NCI-H146 treated with DMSO at 0.1 percent for 48 hours (cell line): ENCODE measurements at regions not wholly inside any gene's neighbourhood (a gene's known extent, or its start where the extent isn't known, plus 50 kb on each side); places are given as distances from the start of the nearest gene placed in this dataset.

ENCODE experiments used
- DNase-seq: peaks from one replicate; lab custom pipeline; 2025; ENCODE audit not compliant: unreplicated experiment; lab: John Stamatoyannopoulos, UW

DNA sequence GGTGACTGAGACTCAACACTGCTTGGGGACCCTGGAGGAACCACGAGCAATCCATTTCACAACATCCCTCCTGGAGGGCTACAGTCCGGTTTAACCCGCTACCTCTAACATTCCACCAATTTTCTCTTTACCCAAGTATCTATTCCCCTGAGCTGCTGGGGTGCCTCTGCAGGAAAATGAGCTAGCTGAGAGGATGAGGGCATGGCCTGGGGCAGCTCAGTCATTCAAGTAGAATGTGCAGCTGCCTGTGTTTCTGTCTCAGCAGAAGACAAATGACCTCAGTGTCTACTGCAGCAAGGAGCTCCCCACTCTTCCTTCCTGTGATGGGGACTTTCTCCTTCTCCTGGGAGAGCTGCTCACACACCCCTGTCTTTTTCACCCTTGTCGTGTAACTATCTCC lies 120.8 kb downstream of the ZNF518B start:
- DNase-seq, result no peak

DNA sequence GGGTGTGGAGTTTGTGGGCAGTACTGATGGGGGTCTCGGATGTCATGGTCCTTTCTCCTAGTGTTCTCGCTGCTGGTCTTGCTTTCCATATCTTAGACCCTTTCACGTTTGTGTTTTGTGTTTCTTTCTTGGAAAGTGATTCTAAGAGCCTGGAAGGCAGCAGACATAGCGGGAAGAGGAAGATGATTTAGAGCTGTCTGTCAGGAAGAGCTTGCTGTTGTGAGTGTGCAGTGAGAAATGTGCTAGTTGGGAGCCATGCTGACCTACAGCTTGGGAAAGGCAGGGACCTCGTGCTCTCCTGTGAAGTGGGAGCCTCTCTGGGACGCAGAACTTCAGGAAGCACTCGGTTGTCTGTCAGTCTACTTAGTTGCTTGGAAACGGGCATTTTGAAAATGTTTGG lies 122.2 kb downstream of the ZNF518B start:
- no peak for DNase-seq

DNA sequence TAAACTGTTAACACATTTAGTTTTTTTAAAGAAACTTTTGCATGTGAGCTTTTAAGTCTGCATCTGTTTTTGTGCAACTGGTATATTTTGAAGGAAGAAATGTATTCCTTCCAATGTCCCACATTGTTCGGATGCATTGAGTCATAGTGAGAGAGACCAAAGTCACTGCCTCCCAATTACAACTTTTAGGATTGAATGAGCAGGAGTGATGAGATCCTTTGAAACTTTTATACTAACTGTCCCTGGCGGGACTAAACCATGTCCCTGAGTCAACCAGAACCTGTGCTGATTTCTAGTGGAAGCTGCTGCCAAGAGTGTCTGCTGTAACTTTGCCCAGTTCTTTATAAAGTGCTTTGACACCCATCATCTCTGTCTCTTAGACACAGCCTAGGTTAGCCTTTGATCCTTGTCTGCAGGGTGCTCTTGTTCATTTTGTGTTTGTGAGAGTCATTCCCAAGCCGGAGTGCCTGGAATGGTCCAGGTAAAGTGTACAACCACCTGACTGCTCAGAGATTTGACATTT lies 122.7 kb downstream of the ZNF518B start:
- DNase-seq, result no peak

DNA sequence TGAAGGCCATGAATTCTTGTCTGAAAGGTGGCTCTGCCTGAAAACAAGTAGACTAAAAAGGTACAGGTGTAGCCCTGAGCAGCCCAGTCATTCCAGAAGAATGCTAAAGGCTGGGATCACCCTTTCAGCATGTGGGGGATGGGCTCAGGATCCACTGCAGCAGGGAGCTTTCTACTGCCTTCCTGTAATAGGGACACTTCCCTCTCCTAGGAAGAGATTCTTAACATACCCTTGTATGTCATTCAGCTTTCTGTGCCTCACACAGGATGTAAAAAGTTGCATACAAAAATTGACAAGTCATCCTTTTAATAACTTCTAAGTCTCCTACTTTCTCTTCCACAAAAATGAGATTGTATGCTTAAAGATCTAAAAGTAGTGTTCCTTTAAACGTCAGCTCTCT lies 123.3 kb downstream of the ZNF518B start:
- DNase-seq, result no peak

DNA sequence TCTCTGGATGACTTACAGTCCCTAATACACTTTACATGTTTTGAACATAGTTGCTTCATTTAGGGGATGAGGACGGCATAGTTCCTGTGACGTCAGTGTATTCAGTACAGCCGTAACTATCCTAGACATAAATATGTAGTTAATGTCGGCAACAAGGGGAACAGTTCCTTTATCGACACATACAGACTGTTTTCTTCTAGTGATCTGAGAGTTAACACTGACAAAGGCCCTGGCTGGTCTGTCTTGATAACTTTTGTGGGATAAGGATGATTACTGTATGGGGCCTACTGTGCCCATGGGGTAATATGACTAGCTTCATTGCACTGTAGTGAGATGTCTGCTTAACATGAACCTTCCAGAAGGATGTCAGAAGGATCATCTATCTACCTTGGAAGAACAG lies 131.2 kb downstream of the ZNF518B start:
- no peak for DNase-seq

DNA sequence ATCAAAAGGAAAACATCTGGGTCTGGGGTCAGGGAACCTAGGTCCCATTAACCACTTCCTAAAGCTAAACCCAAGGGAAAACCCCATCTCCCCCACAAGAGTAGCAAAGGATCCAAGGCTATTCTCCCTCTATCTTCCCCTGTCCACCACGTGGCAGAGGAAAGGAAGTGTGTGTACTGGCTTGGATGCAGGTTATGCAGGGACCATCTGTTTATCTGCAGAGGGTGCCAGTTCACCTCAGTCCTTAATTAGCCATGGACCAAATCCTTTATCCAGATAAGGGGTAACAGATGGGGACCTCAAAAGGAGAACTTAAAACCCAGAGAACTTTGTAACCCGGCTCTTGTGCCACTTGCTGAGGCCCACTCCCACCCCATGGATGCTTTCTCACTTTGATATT lies 135.3 kb downstream of the ZNF518B start:
- no peak for DNase-seq

DNA sequence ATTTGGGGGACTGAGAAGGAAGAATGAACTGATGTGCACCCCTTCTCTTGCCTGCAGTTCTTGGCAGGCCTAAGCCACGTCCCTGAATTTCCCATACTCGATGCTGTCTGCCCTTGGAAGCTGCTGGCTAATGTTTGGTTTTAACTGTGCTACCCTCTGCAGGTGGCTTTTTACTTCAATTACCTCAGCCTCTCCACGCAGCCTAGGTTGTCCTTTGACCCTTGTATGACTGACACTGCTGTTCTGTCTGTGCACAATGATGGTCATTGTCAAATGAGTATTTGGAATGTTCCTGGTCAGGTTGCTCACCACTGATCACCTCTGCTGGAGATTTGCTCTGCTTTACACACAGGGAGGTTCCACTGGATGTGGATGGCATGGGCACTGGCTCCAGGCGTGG lies 137.1 kb downstream of the ZNF518B start:
- DNase-seq, result no peak

DNA sequence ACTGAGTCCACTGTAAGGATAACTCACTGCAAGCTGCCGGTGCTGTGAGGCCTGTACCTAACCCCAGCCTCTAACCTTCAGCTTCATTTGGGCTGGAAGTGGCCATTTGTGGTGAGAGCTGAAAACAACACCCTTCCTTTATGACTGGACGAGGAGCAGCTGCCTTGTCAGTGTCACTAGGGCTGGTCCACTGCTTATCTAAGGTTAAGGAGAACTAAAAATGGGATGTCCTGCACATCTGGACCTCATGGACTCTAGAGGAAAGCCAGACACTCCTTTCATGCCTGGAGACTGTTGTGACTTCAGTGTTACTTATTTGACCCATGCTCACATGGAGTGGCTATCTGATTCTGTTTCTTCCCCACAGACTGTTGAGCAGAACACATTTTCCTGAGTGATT lies 139.9 kb downstream of the ZNF518B start:
- DNase-seq, result no peak

DNA sequence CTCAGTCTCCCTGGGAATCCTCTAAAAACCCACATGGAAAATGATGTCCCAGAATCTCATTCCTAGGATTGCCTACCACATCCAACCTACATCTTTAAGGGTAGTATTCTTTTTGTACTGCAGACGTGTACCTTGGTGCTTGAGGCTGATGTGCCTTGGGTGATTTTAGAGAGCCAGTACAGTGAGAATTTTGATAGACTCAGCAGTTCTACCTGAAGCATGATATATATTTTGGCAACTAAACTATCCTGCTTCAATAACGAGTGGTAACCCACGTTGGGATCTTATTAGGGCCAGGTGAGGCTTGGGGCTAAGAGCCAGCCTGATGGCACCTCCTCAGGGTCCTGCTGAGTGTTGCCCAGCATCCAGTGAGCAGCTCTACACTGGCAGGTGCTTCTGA lies 140.4 kb downstream of the ZNF518B start:
- no peak for DNase-seq

DNA sequence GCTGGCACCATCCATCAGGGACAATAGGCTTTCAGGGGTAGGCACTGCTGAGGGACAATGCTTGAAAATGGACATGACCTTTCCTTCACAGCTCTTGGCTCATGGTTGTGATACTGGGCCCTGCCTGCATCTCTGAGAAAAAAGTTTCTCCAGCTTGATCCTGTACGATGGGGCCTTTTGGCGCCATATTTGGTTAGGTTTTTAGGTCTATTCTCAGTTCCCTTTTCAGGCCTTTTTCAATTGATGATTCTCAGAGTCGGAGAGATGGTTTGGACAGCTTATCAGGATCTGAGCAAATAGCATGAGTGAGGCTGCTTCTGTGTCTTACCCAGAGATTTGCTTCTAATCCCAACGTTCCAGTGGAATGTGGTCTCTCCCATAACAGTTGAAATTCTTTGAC lies 141.6 kb downstream of the ZNF518B start:
- no peak for DNase-seq

DNA sequence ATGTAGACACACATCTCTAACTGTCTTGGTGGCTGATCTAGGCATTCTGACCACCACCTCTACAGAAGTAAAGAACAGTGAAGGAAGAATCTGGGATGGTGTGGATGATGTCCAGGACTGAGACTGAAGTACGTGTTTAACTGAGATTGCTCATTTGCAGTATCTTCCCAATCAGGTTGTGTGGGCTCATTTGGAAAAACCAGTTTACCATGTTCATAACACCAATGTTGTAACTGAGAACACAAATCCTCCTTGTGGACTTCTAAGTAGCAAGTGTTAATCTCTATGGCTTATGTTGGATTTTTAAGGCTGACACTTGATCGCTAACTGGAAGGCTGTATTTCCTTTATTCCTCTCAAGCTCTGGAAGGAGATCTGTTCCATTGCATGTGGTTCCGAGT lies 144.7 kb downstream of the ZNF518B start:
- DNase-seq, result no peak

DNA sequence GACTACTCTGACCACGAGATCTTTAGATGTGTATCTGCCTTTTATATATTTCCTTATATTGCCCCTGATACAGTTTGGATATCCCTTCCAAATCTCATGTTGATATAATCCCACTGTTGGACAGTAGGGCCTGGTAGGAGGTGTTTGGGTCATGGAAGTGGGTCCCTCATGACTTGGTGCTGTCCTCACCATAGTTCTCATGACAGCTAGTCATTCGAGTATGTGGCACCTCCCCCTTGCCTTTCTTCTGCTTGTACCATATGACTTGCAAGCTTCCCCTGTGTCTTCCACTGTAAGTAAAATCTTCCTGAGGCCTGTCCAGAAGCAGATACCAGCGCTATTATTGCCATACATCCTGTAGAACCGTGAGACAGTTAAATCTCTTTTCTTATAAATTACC lies 145.3 kb downstream of the ZNF518B start:
- DNase-seq, result no peak

DNA sequence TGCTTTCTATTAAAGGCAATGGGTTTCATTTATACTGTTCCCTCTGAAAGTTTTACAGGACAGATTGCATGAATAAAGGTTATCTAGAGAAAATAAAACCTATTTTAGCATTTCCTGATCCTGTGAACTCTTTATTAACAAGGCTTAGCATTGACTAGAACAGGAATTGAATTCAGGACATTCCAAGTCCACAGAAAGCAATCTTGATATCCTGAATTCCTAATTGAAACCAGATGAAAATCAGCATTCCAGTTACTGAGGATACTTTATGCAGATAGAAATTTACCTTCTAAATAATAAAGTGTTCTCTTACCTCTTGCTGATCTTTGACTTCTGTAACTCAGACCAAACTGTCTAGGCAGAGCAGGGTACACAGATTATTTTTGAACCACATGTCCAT lies 151.4 kb downstream of the ZNF518B start:
- no peak for DNase-seq

DNA sequence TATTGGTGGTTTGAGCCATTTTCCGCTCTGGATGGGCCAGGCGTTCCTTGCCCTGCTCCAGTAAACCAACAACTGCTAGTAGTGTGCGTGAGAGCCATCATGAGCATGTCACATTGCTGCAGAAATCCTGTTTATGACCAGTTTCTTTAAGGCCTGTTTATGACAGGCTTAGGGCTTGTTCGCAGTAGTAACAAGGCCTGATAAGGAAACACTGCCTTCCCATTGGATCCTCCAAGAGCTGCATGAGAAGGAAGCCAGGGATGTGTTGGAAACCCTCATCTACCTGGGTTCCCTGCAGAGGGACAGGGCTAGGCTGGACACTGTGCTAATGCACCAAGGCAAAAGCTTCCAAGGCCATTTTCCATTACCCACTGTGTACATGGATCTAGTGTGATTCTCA lies 153.9 kb downstream of the ZNF518B start:
- no peak for DNase-seq

DNA sequence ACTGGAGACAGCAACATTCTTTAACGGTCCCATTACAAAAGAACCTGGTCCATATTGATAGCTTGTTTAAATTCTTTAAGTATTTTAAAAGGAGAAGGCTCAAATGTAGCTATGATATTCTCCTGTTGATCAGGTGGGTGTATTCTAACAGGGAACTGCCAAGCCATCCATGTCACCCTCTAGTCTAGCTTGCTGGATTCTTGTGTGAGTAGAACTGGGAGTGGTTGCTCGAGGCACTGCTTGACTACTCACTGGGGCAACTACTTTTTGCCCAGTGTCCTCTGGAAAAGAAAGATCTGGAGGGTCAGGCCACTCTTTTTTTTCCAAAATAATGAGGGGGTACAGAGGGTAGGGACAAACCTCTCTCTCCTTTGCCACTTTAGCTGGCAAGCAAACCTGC lies 155.1 kb downstream of the ZNF518B start:
- no peak for DNase-seq

DNA sequence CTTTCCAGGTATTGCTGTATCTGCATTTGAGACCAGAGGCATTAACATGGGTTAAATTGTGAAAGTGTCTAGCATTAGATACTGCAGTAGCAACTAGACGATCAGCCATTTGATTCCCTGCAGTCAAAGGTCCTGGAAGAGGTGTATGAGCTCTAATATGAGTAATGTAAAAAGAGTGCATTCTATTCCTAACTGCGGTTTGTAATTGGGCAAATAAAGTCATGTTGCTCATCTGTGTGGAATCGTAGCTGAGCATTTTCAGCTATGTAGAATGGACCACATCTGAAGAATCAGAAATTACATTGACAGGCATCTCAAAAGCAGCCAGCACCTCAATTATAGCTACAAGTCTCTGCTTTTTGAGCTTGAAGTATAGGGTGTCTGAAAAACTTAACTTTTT lies 157.6 kb downstream of the ZNF518B start:
- DNase-seq, result no peak

DNA sequence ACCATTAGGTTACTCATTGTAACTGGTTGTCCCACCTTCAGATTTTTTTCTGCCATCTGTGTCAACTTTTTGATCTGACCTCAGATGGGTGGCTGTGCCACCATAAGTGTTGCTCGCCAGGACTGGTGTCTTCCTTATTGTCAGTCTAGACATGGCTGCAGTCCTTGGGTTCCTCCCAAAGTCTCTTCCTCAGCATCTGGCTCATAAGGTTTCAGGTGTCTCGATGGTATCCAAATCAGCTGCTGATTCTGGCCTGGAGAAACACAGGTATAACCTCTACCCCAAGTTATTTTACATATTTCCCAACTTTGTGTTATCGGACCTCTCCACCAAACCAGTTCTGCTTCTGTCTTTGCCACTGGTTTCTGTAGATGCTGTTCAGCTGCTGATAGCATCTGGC lies 158.5 kb downstream of the ZNF518B start:
- DNase-seq, result no peak

DNA sequence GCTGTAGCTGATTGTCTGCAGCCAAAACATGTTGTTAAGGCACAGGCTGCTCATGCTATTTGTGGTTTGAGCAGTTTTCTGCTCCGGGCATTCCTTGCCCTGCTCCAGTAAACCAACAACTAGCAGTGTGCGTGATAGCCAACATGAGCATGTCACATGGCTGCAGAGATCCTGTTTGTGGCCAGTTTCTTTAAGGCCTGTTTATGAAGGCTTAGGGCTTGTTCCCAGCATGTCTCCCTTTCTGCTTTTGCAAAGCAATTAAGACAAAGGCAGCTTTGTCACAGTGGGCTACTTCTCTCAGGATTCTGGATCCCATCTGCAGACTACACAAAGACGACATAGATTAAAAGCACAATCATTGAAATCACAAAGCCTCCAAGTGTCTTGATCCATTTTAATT lies 160.5 kb downstream of the ZNF518B start:
- DNase-seq, result peak; percentile 3

DNA sequence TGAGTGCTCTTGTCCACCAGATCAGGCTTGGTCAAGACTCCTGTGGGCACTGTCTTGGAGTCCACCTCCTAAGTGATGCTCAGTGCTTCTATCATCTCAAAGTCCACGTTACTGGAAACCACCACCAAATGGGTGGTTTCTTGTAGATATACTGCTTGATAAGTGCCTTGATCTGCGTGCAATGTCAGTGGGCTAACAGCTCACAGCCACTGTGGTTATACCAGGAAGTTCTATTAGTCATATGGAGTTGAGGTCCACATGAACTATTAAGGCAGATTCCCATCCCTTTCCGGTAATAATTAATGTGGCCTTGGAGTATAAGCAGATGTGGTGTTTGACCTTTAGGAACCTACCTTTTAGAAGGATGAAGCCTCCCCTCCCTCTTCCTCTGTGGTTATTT lies 161.9 kb downstream of the ZNF518B start:
- no peak for DNase-seq

DNA sequence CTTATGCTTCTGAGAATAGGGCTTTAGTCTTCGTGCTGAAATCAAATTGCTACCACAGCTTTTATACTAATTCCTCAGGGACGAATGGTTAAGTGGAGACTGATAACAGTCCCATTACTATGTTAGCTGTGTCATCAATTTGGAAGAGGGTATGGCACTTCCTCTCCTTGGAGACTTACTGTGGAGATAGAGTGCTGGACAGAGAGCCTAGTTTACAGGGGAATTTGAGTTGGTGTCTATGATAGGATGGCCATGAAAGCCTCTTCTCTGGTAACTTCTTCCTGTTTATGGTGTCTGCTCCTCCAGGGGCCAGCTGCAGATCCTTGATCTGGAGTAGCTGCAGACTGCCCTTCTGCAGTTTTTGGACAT lies 167.7 kb downstream of the ZNF518B start:
- no peak for DNase-seq

DNA sequence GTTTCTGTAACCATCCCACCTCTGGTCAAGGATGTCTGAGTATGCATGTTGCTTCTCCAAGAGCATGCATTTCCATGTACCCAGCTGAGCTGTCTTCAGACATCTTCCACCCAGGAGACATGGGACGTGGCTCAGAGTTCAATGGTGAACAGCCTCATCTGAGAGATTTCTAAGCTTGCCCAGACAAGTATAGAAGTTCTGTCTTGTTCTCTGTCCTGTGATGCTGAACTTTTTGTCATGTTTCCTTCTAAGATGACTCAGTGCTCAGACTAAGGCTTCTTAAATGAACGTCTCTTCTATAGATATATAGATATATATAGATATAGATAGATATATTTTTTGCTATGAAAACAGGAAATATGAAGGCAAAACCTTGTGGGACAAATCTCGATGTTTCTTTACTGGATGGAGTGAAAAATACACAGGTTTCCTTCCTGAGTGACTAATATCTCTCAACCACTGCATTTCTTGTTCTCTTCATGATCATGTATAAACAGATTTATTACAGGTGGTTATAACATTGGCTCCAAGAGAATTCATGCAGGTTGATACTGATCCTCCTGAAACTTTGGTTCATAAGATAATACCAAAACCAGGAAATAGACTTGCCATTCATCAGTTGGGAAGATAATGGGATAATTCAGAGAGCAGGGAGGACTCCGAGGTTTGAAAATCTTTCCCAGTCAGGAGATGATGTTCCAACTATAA lies 168.2 kb downstream of the ZNF518B start:
- DNase-seq, result no peak

DNA sequence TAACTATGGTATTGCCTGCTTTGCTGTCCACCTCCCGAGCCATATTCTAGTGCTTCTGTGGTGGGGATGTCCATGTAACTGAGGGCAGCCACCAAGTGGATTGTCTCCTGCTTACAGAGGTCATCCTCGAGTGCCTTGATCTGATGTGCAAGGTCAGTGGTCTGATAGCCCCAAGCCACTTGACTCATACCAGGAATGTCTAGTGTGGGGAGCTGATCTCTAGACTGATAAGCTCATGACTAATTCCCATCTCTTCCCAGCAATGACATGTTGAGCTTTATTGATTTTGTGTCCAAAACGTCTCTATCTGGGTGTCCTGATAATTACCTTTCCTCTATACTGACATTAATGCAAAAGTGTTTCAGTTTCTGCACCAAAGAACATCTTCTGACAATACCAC lies 168.4 kb upstream of the WDR1 start:
- no peak for DNase-seq

DNA sequence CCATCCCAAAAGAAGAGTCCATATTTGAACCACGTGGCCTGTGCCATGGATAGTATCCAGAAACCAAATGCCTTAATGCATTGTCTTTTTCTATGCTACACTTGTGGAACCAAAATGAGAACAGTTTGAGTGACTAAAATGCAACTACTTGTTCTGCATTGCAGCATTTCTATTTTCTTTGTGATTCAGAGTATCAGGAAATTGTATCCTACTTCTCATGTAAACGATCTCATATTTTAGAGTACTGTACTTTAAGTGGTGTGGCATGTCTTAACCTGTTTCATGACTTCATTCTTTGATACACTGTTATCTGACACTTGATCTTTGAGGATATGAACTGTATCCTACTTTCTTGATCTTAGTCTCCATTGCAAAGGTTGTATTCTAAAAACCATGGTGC lies 167.2 kb upstream of the WDR1 start:
- DNase-seq, result no peak
